ENCODE measurements at regions not wholly inside any gene's neighbourhood (a gene's known extent, or its start where the extent isn't known, plus 50 kb on each side); places are given as distances from the start of the nearest gene placed in this dataset.

DNA sequence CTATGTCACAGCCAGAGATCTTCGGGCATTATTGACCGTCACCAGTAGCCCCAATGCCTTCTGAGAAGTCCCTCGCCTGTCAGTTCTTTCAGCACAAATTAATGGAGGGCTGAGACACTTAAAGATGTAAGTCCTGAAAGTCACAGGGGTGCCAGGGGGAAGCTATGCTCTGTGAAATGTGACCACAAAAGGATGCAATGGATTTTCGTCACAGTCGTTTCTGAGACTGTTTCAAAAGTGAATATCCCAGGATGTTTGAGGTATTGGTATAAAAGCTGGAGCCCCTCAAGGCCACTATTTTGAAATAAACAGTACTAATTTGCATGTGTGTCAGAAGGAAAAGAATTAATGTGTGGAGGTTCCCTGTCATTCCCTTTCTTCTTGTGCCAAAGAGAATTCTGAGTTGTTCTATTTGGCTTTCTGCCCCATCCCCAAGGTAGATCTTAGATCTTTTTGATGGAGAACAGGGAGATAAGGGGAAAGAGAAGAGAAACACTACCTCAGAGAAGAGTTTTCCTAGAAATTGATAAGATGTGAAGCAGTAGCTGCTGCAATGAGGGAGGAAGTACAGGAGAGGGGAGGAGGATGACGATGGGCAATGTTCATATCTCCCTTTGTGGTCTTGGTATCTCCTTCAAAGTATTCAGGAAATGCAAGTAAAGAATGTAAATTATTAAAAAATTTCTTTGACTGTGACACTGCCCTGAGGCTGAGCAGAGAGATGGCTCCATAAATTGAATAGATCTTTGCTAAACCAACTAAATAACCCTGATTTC lies 101.8 kb upstream of the NAP1L1 start:
- no peak for TF ChIP-seq POLR2A (IDR thresholded peaks at IDR 0.05)
- TF ChIP-seq, protein P1, sequence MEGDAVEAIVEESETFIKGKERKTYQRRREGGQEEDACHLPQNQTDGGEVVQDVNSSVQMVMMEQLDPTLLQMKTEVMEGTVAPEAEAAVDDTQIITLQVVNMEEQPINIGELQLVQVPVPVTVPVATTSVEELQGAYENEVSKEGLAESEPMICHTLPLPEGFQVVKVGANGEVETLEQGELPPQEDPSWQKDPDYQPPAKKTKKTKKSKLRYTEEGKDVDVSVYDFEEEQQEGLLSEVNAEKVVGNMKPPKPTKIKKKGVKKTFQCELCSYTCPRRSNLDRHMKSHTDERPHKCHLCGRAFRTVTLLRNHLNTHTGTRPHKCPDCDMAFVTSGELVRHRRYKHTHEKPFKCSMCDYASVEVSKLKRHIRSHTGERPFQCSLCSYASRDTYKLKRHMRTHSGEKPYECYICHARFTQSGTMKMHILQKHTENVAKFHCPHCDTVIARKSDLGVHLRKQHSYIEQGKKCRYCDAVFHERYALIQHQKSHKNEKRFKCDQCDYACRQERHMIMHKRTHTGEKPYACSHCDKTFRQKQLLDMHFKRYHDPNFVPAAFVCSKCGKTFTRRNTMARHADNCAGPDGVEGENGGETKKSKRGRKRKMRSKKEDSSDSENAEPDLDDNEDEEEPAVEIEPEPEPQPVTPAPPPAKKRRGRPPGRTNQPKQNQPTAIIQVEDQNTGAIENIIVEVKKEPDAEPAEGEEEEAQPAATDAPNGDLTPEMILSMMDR (IDR thresholded peaks at IDR 0.05) = no peak

Data from vagina (tissue), 2 donors.